Right atrium auricular region (tissue), 2 donors: ENCODE measurements at regions not wholly inside any gene's neighbourhood (a gene's known extent, or its start where the extent isn't known, plus 50 kb on each side); places are given as distances from the start of the nearest gene placed in this dataset.
"Not testable (repeated sequence)": the region's sequence is repeated elsewhere in the genome, so short reads cannot be mapped to it uniquely, and the experiment has no call there.

Experiments
- DNase-seq: peaks from one replicate; pipeline ENCODE4 v3.0.0-alpha.2; 2019; ENCODE audit warnings: low spot score
- H3K27ac ChIP-seq, 2 donors: fragments of 200-600 bp; sonication (generic); 1 replicate in 1 of 2; 2 replicates in 1 of 2; pipeline ENCODE4 v1.5.1; 2016 to 2019
- H3K27me3 ChIP-seq, 2 donors: fragments of 200-600 bp; sonication (generic); one replicate each; pipeline versions ENCODE4 v1.5.1 to v1.6.0; 2017 to 2019
- H3K36me3 ChIP-seq: fragments of 200-600 bp; sonication (generic); one replicate; pipeline ENCODE4 v1.5.1; 2016
- H3K4me1 ChIP-seq, 2 donors: fragments of 200-600 bp; sonication (generic); one replicate each; pipeline versions ENCODE4 v1.5.1 to v1.6.0; 2017 to 2019
- H3K4me3 ChIP-seq, 2 donors: fragments of 200-600 bp; sonication (generic); 1 replicate in 1 of 2; 2 replicates in 1 of 2; pipeline ENCODE4 v1.5.1; 2017 to 2019; ENCODE audit warnings: mild to moderate bottlenecking in 1 of 2, moderate library complexity in 1 of 2
- H3K9me3 ChIP-seq, 2 donors: fragments of 200-600 bp; sonication (generic); one replicate each; pipeline ENCODE4 v1.5.1; 2019
- TF ChIP-seq, protein P1 (sequence below), 2 donors: fragments of 200-600 bp; sonication (generic); IDR thresholded peaks; one replicate each; pipeline ENCODE4 v1.5.1; 2019; ENCODE audit warnings: antibody characterized with exemption in 2 of 2

DNA sequence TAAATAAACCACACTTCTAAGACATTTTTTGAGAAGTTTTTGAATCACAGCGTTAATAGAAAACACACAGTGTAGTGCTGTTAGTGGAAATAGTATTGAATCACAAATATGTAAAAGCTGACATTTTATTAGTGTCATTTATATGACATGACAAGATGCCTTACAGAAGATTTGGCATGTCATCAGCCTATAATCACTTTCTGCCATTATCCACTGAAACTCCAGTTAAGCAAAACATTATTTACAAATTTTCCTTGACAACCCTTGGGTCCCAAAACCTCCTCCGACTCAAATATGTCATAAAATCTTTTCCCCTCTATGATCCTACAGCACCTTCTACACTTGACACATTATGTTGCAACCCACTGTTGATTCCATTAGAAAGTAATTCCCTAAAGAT lies 376.9 kb upstream of the LRFN5 start:
- Histone ChIP-seq H3K27me3 (no peaks in the 10 kb centered on the region), H3K9me3 (no peaks in the 10 kb centered on the region), H3K27ac (no peak overlapping the region), H3K4me3 (no peak overlapping the region), H3K36me3 (no peaks in the 10 kb centered on the region), H3K4me1 (no peaks in the 10 kb centered on the region)
- TF ChIP-seq, protein P1, sequence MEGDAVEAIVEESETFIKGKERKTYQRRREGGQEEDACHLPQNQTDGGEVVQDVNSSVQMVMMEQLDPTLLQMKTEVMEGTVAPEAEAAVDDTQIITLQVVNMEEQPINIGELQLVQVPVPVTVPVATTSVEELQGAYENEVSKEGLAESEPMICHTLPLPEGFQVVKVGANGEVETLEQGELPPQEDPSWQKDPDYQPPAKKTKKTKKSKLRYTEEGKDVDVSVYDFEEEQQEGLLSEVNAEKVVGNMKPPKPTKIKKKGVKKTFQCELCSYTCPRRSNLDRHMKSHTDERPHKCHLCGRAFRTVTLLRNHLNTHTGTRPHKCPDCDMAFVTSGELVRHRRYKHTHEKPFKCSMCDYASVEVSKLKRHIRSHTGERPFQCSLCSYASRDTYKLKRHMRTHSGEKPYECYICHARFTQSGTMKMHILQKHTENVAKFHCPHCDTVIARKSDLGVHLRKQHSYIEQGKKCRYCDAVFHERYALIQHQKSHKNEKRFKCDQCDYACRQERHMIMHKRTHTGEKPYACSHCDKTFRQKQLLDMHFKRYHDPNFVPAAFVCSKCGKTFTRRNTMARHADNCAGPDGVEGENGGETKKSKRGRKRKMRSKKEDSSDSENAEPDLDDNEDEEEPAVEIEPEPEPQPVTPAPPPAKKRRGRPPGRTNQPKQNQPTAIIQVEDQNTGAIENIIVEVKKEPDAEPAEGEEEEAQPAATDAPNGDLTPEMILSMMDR (IDR thresholded peaks at IDR 0.05) = no peak
- no peak for DNase-seq

DNA sequence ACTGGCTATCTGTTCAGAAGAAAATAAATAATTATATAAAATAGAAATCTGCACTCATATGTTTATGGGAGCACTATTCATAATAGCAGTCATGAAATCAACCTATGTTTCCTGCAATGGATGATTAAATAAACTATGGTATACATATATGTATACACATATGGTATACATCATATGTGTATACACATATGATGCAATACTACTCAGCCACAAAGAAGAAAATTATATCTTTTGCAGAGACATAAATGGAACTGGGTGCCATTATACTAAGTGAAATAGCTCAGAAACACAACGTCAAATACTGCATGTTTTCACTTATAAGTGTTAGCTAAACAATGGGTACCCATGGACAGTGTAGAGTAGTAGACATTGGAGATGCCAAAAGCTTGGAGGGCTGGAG lies 381.2 kb upstream of the LRFN5 start:
- H3K27me3 ChIP-seq = no peaks in the 10 kb centered on the region
- no peaks in the 10 kb centered on the region for H3K4me1 ChIP-seq
- no peaks in the 10 kb centered on the region for H3K9me3 ChIP-seq
- H3K27ac ChIP-seq = no peak overlapping the region
- DNase-seq = no peak
- TF ChIP-seq, protein P1 (IDR thresholded peaks at IDR 0.05) = no peak
- no peak overlapping the region for H3K4me3 ChIP-seq
- no peaks in the 10 kb centered on the region for H3K36me3 ChIP-seq

DNA sequence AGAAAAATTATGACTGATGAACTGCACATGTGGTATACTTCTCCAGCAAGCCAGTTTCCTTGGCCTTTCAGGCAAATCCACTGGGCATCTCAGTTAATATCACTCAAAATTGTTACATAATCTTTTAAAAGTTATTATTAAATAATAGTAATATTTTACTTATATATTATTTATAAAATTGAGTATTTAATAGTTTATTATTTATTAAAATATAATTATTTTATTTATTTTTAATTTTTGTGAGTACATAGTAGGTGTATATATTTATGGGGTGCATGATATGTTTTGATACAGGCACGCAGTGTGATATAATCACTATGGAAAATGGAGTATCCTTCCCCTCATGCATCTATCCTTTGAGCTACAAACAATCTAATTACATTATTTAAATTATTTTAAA lies 384.1 kb upstream of the LRFN5 start:
- H3K27ac ChIP-seq = no peak overlapping the region
- no peaks in the 10 kb centered on the region for H3K36me3 ChIP-seq
- DNase-seq = no peak
- no peaks in the 10 kb centered on the region for H3K4me1 ChIP-seq
- H3K27me3 ChIP-seq = no peaks in the 10 kb centered on the region
- H3K4me3 ChIP-seq = no peak overlapping the region
- no peaks in the 10 kb centered on the region for H3K9me3 ChIP-seq
- TF ChIP-seq, protein P1 (IDR thresholded peaks at IDR 0.05) = no peak

DNA sequence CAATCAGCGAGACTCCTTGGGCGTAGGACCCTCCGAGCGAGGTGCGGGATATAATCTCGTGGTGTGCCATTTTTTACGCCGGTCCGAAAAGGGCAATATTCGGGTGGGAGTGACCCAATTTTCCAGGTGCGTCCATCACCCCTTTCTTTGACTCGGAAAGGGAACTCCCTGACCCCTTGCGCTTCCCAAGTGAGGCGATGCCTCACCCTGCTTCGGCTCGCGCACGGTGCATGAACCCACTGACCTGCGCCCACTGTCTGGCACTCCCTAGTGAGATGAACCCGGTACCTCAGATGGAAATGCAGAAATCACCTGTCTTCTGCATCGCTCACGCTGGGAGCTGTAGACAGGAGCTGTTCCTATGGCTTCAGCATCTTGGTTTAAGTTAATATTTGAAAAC lies 391.7 kb upstream of the LRFN5 start:
- not testable (repeated sequence) for H3K27ac ChIP-seq, H3K4me1 ChIP-seq, H3K27me3 ChIP-seq, DNase-seq, H3K4me3 ChIP-seq, H3K9me3 ChIP-seq, H3K36me3 ChIP-seq

DNA sequence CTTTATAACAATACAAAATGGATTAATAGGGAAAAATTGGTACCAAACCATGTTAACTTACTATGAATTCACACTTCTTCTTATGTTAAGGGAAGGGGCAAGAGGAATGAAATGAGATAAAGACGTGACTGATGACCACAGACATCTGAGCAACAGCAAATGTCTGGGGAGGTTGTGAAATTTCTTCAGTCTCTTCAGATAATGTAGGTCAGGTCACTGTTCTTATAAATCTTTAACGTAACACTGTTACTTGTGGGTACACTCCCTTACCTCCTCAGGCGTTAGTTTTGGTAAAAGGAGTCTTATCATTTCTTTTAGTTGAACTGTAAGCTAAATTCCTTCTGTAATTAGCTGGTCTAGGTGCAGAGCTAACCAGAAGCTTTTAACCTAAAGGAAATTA lies 405.0 kb upstream of the LRFN5 start:
- H3K9me3 ChIP-seq = no peaks in the 10 kb centered on the region
- no peak overlapping the region for H3K27ac ChIP-seq
- DNase-seq = no peak
- no peaks in the 10 kb centered on the region for H3K4me1 ChIP-seq
- TF ChIP-seq, protein P1 (IDR thresholded peaks at IDR 0.05) = no peak
- no peak overlapping the region for H3K4me3 ChIP-seq
- H3K36me3 ChIP-seq = no peaks in the 10 kb centered on the region
- no peaks in the 10 kb centered on the region for H3K27me3 ChIP-seq

DNA sequence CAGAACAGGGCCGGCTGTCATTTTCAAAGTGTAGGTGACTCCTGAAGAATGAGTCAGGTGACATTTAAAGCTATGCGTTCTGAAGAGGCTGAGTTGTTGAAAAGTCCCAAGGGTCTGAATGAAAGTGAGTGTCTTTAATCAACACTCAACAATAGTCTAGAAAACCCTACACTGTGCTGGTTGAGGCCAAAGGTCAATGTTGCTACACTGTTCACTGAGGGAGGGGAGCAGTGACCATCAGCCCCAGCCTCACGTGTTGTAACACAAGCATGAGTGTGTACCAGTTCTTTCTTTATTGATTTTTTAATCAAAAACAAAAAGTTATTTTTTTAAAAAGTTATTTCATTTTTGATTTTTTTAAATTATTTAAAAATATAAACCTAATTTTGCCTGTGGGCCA lies 418.8 kb upstream of the LRFN5 start:
- H3K4me3 ChIP-seq = no peak overlapping the region
- no peaks in the 10 kb centered on the region for H3K36me3 ChIP-seq
- H3K4me1 ChIP-seq = no peaks in the 10 kb centered on the region
- no peak overlapping the region for H3K27ac ChIP-seq
- H3K27me3 ChIP-seq = no peaks in the 10 kb centered on the region
- H3K9me3 ChIP-seq = no peaks in the 10 kb centered on the region
- TF ChIP-seq, protein P1 (IDR thresholded peaks at IDR 0.05) = no peak
- no peak for DNase-seq
